A673 (cell line): ENCODE measurements at regions not wholly inside any gene's neighbourhood (a gene's known extent, or its start where the extent isn't known, plus 50 kb on each side); places are given as distances from the start of the nearest gene placed in this dataset.

ENCODE experiments used
- EZH2 ChIP-seq: fragments of 200-600 bp; sonication (generic); IDR thresholded peaks from 2 replicates; pipeline ENCODE4 v1.6.1; 2017; ENCODE audit warnings: borderline replicate concordance, low read depth, mild to moderate bottlenecking, mixed read lengths, antibody characterized with exemption, low read length; ENCODE audit not compliant: poor library complexity, severe bottlenecking
- TF ChIP-seq, protein P1 (sequence below): fragments of 300-800, 200-600 bp; sonication (generic); conservative IDR thresholded peaks from 2 replicates; pipeline ENCODE4 v1.5.1; 2017; ENCODE audit warnings: low read depth, mild to moderate bottlenecking, antibody characterized with exemption, low read length, moderate library complexity, mixed read lengths

DNA sequence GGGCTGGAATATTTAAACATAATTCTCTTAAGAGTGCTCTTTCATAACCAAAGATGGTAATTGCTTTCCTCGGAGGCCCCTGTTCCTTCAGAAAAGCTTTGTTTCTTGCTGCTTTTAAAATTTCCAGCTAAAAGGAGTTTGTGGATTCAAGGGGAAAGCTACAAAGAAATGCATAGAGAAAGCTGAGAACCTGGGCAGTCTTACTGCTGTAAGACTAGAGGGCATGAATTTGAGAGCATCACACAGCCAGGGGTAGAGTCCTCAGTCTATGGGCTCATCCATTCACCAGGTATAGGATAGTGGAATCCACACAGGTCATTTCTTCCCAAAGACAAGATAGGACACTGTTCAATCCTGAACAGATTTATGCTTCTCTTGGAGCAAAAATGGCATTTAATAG, 186.3 kb upstream of the PLD5 start:
- TF ChIP-seq, protein P1, sequence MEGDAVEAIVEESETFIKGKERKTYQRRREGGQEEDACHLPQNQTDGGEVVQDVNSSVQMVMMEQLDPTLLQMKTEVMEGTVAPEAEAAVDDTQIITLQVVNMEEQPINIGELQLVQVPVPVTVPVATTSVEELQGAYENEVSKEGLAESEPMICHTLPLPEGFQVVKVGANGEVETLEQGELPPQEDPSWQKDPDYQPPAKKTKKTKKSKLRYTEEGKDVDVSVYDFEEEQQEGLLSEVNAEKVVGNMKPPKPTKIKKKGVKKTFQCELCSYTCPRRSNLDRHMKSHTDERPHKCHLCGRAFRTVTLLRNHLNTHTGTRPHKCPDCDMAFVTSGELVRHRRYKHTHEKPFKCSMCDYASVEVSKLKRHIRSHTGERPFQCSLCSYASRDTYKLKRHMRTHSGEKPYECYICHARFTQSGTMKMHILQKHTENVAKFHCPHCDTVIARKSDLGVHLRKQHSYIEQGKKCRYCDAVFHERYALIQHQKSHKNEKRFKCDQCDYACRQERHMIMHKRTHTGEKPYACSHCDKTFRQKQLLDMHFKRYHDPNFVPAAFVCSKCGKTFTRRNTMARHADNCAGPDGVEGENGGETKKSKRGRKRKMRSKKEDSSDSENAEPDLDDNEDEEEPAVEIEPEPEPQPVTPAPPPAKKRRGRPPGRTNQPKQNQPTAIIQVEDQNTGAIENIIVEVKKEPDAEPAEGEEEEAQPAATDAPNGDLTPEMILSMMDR, result no peak
- TF ChIP-seq EZH2, result no peak
